Fibroblast of lung (primary cell): ENCODE measurements at regions not wholly inside any gene's neighbourhood (a gene's known extent, or its start where the extent isn't known, plus 50 kb on each side); places are given as distances from the start of the nearest gene placed in this dataset.

Experiments
- DNase-seq, 2 donors: peaks; one replicate each; pipeline versions ENCODE4 v3.0.0 to v3.0.0-alpha.2; 2010; ENCODE audit warnings: low read depth in 2 of 2
- H2AFZ ChIP-seq: 2 replicates; pipeline ENCODE4 v1.5.1; 2012; ENCODE audit warnings: low read length, control low read depth, inconsistent platforms
- H3K27ac ChIP-seq: 2 replicates; pipeline ENCODE4 v1.5.1; 2011; ENCODE audit warnings: low read length, control low read depth; ENCODE audit not compliant: insufficient read depth
- H3K27me3 ChIP-seq: 2 replicates; pipeline ENCODE4 v1.5.1; 2011; ENCODE audit warnings: mild to moderate bottlenecking, low read length; ENCODE audit not compliant: control insufficient read depth, insufficient read depth
- H3K36me3 ChIP-seq: 2 replicates; pipeline ENCODE4 v1.5.1; 2011; ENCODE audit warnings: low read length; ENCODE audit not compliant: control insufficient read depth, insufficient read depth
- H3K4me1 ChIP-seq: 2 replicates; pipeline ENCODE4 v1.5.1; 2011; ENCODE audit warnings: low read length; ENCODE audit not compliant: control insufficient read depth, insufficient read depth; ENCODE audit errors: extremely low read depth
- H3K4me2 ChIP-seq: 2 replicates; pipeline ENCODE4 v1.5.1; 2011; ENCODE audit warnings: low read length, control low read depth; ENCODE audit not compliant: insufficient read depth; ENCODE audit errors: extremely low read depth
- H3K4me3 ChIP-seq, 4 experiments: fragments of 200-600 bp in 1 of 4; sonication (generic) in 1 of 4; replicated peaks in 1 of 4; 2 replicates each; pipeline ENCODE4 v1.5.1; 2011 to 2016; ENCODE audit warnings: low read length in 4 of 4, low read depth in 3 of 4, mild to moderate bottlenecking in 3 of 4, control low read depth in 2 of 4, inconsistent platforms in 1 of 4, mixed read lengths in 1 of 4; ENCODE audit not compliant: insufficient read depth in 1 of 4; ENCODE audit errors: control extremely low read depth in 1 of 4
- H3K79me2 ChIP-seq: 2 replicates; pipeline ENCODE4 v1.5.1; 2012; ENCODE audit warnings: mild to moderate bottlenecking, low read length, inconsistent platforms; ENCODE audit not compliant: control insufficient read depth, insufficient read depth
- H3K9ac ChIP-seq: 2 replicates; pipeline ENCODE4 v1.5.1; 2011; ENCODE audit warnings: mild to moderate bottlenecking, low read length, control low read depth; ENCODE audit not compliant: insufficient read depth
- H3K9me3 ChIP-seq: 2 replicates; pipeline ENCODE4 v1.5.1; 2012; ENCODE audit warnings: low read depth, low read length; ENCODE audit not compliant: control insufficient read depth, insufficient read depth
- H4K20me1 ChIP-seq: 2 replicates; pipeline ENCODE4 v1.5.1; 2011; ENCODE audit warnings: low read length; ENCODE audit not compliant: control insufficient read depth, insufficient read depth; ENCODE audit errors: extremely low read depth
- EZH2 ChIP-seq: IDR thresholded peaks from 2 replicates; pipeline ENCODE4 v1.5.1; 2012; ENCODE audit warnings: low read length, control low read depth, mild to moderate bottlenecking; ENCODE audit errors: missing control alignments
- TF ChIP-seq, protein P1 (sequence below), 2 donors: IDR thresholded peaks in 1 of 2; conservative IDR thresholded peaks in 1 of 2; 1 replicate in 1 of 2; 2 replicates in 1 of 2; pipeline ENCODE4 v1.5.1; 2011 to 2012; ENCODE audit warnings: low read length in 2 of 2, control low read depth in 1 of 2, inconsistent platforms in 1 of 2, low read depth in 1 of 2, mild to moderate bottlenecking in 1 of 2

- Histone ChIP-seq H4K20me1 (no peaks in the 10 kb centered on the region), H3K4me2 (no peak overlapping the region), H3K36me3 (no peaks in the 10 kb centered on the region), H3K4me3 (no peak overlapping the region), H3K9me3 (no peaks in the 10 kb centered on the region), H3K9ac (no peak overlapping the region), H3K4me1 (no peaks in the 10 kb centered on the region), H3K27me3 (no peaks in the 10 kb centered on the region), H3K27ac (no peak overlapping the region), H3K79me2 (no peaks in the 10 kb centered on the region), H2AFZ (no peak overlapping the region)
- TF ChIP-seq, protein P1, sequence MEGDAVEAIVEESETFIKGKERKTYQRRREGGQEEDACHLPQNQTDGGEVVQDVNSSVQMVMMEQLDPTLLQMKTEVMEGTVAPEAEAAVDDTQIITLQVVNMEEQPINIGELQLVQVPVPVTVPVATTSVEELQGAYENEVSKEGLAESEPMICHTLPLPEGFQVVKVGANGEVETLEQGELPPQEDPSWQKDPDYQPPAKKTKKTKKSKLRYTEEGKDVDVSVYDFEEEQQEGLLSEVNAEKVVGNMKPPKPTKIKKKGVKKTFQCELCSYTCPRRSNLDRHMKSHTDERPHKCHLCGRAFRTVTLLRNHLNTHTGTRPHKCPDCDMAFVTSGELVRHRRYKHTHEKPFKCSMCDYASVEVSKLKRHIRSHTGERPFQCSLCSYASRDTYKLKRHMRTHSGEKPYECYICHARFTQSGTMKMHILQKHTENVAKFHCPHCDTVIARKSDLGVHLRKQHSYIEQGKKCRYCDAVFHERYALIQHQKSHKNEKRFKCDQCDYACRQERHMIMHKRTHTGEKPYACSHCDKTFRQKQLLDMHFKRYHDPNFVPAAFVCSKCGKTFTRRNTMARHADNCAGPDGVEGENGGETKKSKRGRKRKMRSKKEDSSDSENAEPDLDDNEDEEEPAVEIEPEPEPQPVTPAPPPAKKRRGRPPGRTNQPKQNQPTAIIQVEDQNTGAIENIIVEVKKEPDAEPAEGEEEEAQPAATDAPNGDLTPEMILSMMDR (conservative IDR thresholded peaks at IDR 0.05 in 1 of 2, IDR thresholded peaks at IDR 0.05 in 1 of 2; ENCODE audit: low read depth in 1 of 2, low read length in 2 of 2), result no peak
- no peak for TF ChIP-seq EZH2
- DNase-seq, result no peak
Measured at GRCh38 chr2:180579388-180579787, 401.0 kb upstream of the UBE2E3 start.

- H3K36me3 ChIP-seq, result no peaks in the 10 kb centered on the region
- H3K4me3 ChIP-seq, result no peak overlapping the region
- no peak for TF ChIP-seq EZH2
- TF ChIP-seq, protein P1 (conservative IDR thresholded peaks at IDR 0.05 in 1 of 2, IDR thresholded peaks at IDR 0.05 in 1 of 2; ENCODE audit: low read depth in 1 of 2, low read length in 2 of 2), result no peak
- no peaks in the 10 kb centered on the region for H4K20me1 ChIP-seq
- H2AFZ ChIP-seq, result no peak overlapping the region
- no peaks in the 10 kb centered on the region for H3K9me3 ChIP-seq
- no peak overlapping the region for H3K4me2 ChIP-seq
- no peaks in the 10 kb centered on the region for H3K79me2 ChIP-seq
- H3K27me3 ChIP-seq, result no peaks in the 10 kb centered on the region
- no peak overlapping the region for H3K9ac ChIP-seq
- H3K4me1 ChIP-seq, result no peaks in the 10 kb centered on the region
- no peak overlapping the region for H3K27ac ChIP-seq
- no peak for DNase-seq
Measured at GRCh38 chr2:180578441-180578840, 402.0 kb upstream of the UBE2E3 start.

DNA sequence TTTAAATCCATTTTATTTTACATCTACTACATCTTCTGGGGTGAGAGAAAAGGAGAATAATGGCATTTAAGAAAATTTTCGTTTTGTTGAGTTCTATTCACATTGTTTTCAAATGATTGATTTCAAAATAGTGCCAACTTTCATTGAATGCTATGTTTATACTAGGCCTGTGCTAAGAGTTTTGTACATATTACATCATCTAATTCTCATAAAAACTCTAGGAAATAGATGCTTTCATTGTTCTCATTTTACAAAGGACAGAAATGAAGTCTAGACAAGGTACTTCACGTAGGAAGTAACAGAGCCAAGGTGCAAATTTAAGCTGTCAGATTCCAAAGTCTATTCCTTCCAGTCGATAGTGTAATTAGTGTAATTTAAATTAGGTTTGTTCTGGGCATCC lies 402.8 kb upstream of the UBE2E3 start:
- DNase-seq, result peak in 1 of 2 donors; percentile 65
- Histone ChIP-seq H3K4me1 (no peaks in the 10 kb centered on the region), H3K27ac (no peak overlapping the region), H2AFZ (no peak overlapping the region), H3K9me3 (no peaks in the 10 kb centered on the region), H4K20me1 (no peaks in the 10 kb centered on the region), H3K4me3 (no peak overlapping the region), H3K79me2 (no peaks in the 10 kb centered on the region), H3K27me3 (no peaks in the 10 kb centered on the region), H3K9ac (no peak overlapping the region), H3K4me2 (no peak overlapping the region), H3K36me3 (no peaks in the 10 kb centered on the region)
- TF ChIP-seq, protein P1 (conservative IDR thresholded peaks at IDR 0.05 in 1 of 2, IDR thresholded peaks at IDR 0.05 in 1 of 2; ENCODE audit: low read depth in 1 of 2, low read length in 2 of 2), result no peak
- no peak for TF ChIP-seq EZH2
